ENCODE measurements at regions not wholly inside any gene's neighbourhood (a gene's known extent, or its start where the extent isn't known, plus 50 kb on each side); places are given as distances from the start of the nearest gene placed in this dataset.

- TF ChIP-seq RAD21 (IDR thresholded peaks at IDR 0.05; ENCODE audit: low read length) (no peak), SMC3 (IDR thresholded peaks at IDR 0.05; ENCODE audit: low read depth, low read length) (no peak), POLR2AphosphoS5 (IDR thresholded peaks at IDR 0.05; ENCODE audit: low read depth, low read length) (no peak), JUND (IDR thresholded peaks at IDR 0.05) (no peak), TCF12 (IDR thresholded peaks at IDR 0.05) (no peak), EP300 (IDR thresholded peaks at IDR 0.05; ENCODE audit: borderline replicate concordance in 1 of 2, low read depth in 1 of 2, low read length in 1 of 2) (no peak)
- TF ChIP-seq, protein P1, sequence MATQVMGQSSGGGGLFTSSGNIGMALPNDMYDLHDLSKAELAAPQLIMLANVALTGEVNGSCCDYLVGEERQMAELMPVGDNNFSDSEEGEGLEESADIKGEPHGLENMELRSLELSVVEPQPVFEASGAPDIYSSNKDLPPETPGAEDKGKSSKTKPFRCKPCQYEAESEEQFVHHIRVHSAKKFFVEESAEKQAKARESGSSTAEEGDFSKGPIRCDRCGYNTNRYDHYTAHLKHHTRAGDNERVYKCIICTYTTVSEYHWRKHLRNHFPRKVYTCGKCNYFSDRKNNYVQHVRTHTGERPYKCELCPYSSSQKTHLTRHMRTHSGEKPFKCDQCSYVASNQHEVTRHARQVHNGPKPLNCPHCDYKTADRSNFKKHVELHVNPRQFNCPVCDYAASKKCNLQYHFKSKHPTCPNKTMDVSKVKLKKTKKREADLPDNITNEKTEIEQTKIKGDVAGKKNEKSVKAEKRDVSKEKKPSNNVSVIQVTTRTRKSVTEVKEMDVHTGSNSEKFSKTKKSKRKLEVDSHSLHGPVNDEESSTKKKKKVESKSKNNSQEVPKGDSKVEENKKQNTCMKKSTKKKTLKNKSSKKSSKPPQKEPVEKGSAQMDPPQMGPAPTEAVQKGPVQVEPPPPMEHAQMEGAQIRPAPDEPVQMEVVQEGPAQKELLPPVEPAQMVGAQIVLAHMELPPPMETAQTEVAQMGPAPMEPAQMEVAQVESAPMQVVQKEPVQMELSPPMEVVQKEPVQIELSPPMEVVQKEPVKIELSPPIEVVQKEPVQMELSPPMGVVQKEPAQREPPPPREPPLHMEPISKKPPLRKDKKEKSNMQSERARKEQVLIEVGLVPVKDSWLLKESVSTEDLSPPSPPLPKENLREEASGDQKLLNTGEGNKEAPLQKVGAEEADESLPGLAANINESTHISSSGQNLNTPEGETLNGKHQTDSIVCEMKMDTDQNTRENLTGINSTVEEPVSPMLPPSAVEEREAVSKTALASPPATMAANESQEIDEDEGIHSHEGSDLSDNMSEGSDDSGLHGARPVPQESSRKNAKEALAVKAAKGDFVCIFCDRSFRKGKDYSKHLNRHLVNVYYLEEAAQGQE (IDR thresholded peaks at IDR 0.05; ENCODE audit: low read depth, low read length) = no peak
- TF ChIP-seq, protein P2, sequence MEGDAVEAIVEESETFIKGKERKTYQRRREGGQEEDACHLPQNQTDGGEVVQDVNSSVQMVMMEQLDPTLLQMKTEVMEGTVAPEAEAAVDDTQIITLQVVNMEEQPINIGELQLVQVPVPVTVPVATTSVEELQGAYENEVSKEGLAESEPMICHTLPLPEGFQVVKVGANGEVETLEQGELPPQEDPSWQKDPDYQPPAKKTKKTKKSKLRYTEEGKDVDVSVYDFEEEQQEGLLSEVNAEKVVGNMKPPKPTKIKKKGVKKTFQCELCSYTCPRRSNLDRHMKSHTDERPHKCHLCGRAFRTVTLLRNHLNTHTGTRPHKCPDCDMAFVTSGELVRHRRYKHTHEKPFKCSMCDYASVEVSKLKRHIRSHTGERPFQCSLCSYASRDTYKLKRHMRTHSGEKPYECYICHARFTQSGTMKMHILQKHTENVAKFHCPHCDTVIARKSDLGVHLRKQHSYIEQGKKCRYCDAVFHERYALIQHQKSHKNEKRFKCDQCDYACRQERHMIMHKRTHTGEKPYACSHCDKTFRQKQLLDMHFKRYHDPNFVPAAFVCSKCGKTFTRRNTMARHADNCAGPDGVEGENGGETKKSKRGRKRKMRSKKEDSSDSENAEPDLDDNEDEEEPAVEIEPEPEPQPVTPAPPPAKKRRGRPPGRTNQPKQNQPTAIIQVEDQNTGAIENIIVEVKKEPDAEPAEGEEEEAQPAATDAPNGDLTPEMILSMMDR (IDR thresholded peaks at IDR 0.05) = no peak
Measured at GRCh38 chr14:97544571-97544970, 747.4 kb downstream of the VRK1 start.

Data from SK-N-SH (cell line).